ENCODE measurements at regions not wholly inside any gene's neighbourhood (a gene's known extent, or its start where the extent isn't known, plus 50 kb on each side); places are given as distances from the start of the nearest gene placed in this dataset.

GRCh38 chr13:105151639-105152038, 1383.8 kb downstream of the EFNB2 start:
- no peak for TF ChIP-seq CTCF (IDR thresholded peaks at IDR 0.05)
- no peaks in the 10 kb centered on the region for H3K27me3 ChIP-seq
- H3K4me3 ChIP-seq: no peak overlapping the region
- no peak for ATAC-seq
- H3K27ac ChIP-seq: no peak overlapping the region
- peaks cover 0 to 4% (median 0%) of the 10 kb centered on the region in 11 donors for H3K9me3 ChIP-seq
- no peak for DNase-seq
- H3K4me1 ChIP-seq: no peaks in the 10 kb centered on the region
- WGBS, 2 donors: 91 to 97% methylated on average over 3 of the region's 3 CpGs
- H3K36me3 ChIP-seq: no peaks in the 10 kb centered on the region
- intact Hi-C loops (cut with DNase I): no loop called here

- TF ChIP-seq CTCF (IDR thresholded peaks at IDR 0.05): no peak
- intact Hi-C loops (cut with DNase I): no loop called here
- no peaks in the 10 kb centered on the region for H3K27me3 ChIP-seq
- DNase-seq (no peak), ATAC-seq (no peak)
- H3K4me1 ChIP-seq: no peaks in the 10 kb centered on the region
- H3K9me3 ChIP-seq: peaks cover 0 to 4% (median 0%) of the 10 kb centered on the region in 11 donors
- no peak overlapping the region for H3K27ac ChIP-seq
- 77 to 81% methylated on average over 4 of the region's 4 CpGs for WGBS, 2 donors
- H3K4me3 ChIP-seq: no peak overlapping the region
- no peaks in the 10 kb centered on the region for H3K36me3 ChIP-seq
Measured at GRCh38 chr13:105147461-105147860, 1388.0 kb downstream of the EFNB2 start.

- intact Hi-C loops (cut with DNase I): no loop called here
- no peak overlapping the region for H3K27ac ChIP-seq
- H3K9me3 ChIP-seq: no peaks in the 10 kb centered on the region
- no peaks in the 10 kb centered on the region for H3K4me1 ChIP-seq
- H3K36me3 ChIP-seq: no peaks in the 10 kb centered on the region
- DNase-seq (no peak), ATAC-seq (no peak)
- H3K27me3 ChIP-seq: no peaks in the 10 kb centered on the region
- no peak overlapping the region for H3K4me3 ChIP-seq
- 77 to 97% methylated on average over 3 of the region's 3 CpGs for WGBS, 2 donors
- no peak for TF ChIP-seq CTCF (IDR thresholded peaks at IDR 0.05)
Measured at GRCh38 chr13:105144936-105145335, 1390.5 kb downstream of the EFNB2 start.

GRCh38 chr13:105144020-105144419, 1391.4 kb downstream of the EFNB2 start:
- no peak for TF ChIP-seq CTCF (IDR thresholded peaks at IDR 0.05)
- no peaks in the 10 kb centered on the region for H3K27me3 ChIP-seq
- WGBS, 2 donors: 75 to 99% methylated on average over 3 of the region's 3 CpGs
- H3K27ac ChIP-seq: no peak overlapping the region
- H3K36me3 ChIP-seq: no peaks in the 10 kb centered on the region
- no peak overlapping the region for H3K4me3 ChIP-seq
- intact Hi-C loops (cut with DNase I): no loop called here
- H3K4me1 ChIP-seq: no peaks in the 10 kb centered on the region
- H3K9me3 ChIP-seq: no peaks in the 10 kb centered on the region
- ATAC-seq (no peak), DNase-seq (no peak)

- Histone ChIP-seq H3K4me1 (no peaks in the 10 kb centered on the region), H3K27me3 (no peaks in the 10 kb centered on the region), H3K36me3 (no peaks in the 10 kb centered on the region), H3K27ac (no peak overlapping the region), H3K9me3 (no peaks in the 10 kb centered on the region), H3K4me3 (no peak overlapping the region)
- no peak for DNase-seq
- TF ChIP-seq CTCF (IDR thresholded peaks at IDR 0.05): no peak
- 32 to 68% methylated on average over 2 of the region's 2 CpGs for WGBS, 2 donors
- ATAC-seq: no peak
- intact Hi-C loops (cut with DNase I): no loop called here
Measured at GRCh38 chr13:105142556-105142955, 1392.9 kb downstream of the EFNB2 start.
